ENCODE measurements at regions not wholly inside any gene's neighbourhood (a gene's known extent, or its start where the extent isn't known, plus 50 kb on each side); places are given as distances from the start of the nearest gene placed in this dataset.

DNA sequence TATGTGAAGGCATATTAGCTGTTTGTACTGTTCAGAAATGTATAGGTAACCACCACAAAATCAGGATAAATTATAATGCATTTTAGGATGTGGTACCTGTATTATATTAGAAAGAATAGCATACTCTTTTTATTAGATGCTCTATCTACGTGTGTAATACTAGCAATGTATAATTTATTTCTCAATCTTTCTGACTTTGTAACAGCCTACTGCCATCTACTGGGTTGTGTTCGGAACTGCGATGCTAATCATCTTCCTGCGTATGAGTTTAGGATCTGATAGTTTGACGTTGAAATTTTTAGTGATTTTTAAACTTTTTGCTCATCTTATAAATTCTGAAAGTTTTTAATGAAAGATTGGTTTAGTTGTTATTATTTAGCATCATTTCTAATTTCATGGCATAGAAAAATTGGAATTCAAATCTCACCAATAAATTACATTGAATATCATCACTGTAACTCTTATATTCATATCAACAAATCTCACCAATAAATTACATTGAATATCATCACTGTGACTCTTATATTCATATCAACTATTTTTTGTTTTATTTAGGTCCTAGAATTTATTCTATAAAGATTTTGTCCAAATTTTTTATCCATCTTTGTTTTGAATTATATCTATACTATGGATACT, 322.7 kb upstream of the ZNF717 start:
- Histone ChIP-seq H3K27me3 (no peaks in the 10 kb centered on the region), H3K4me1 (no peaks in the 10 kb centered on the region), H3K4me3 (no peak overlapping the region), H3K27ac (no peak overlapping the region), H3K36me3 (no peaks in the 10 kb centered on the region), H3K9me3 (no peaks in the 10 kb centered on the region)
- TF ChIP-seq, protein P1, sequence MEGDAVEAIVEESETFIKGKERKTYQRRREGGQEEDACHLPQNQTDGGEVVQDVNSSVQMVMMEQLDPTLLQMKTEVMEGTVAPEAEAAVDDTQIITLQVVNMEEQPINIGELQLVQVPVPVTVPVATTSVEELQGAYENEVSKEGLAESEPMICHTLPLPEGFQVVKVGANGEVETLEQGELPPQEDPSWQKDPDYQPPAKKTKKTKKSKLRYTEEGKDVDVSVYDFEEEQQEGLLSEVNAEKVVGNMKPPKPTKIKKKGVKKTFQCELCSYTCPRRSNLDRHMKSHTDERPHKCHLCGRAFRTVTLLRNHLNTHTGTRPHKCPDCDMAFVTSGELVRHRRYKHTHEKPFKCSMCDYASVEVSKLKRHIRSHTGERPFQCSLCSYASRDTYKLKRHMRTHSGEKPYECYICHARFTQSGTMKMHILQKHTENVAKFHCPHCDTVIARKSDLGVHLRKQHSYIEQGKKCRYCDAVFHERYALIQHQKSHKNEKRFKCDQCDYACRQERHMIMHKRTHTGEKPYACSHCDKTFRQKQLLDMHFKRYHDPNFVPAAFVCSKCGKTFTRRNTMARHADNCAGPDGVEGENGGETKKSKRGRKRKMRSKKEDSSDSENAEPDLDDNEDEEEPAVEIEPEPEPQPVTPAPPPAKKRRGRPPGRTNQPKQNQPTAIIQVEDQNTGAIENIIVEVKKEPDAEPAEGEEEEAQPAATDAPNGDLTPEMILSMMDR (IDR thresholded peaks at IDR 0.05) = peak in 2 of 3 donors; percentile 16 to 33
- no peak for TF ChIP-seq POLR2AphosphoS5 (IDR thresholded peaks at IDR 0.05)
- DNase-seq (ENCODE audit: low spot score in 2 of 2) = no peak
- intact Hi-C loops (cut with DNase I; ENCODE audit: low total_unique reads) = no loop called here

DNA sequence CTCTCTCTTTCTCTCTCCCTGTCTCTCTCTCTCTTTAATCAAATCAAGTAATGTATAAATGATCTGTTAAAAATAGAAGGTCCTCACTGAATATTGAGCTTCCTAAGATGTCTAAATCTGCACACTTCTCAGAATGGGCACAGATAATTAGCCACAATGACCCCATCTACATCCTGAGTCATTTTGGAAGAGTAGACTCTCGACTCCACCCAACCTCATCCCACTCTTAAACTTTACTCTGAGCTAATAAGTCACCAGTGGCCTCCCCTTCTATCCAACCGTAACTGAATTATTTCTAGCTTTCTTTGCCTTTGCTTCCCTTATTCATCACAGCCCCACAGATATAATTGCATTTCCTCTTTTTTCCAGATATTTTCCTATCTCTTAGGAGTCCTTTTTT, 326.5 kb upstream of the ZNF717 start:
- no peaks in the 10 kb centered on the region for H3K36me3 ChIP-seq
- TF ChIP-seq, protein P1 (IDR thresholded peaks at IDR 0.05) = no peak
- TF ChIP-seq POLR2AphosphoS5 (IDR thresholded peaks at IDR 0.05) = no peak
- no peak for TF ChIP-seq POLR2A (IDR thresholded peaks at IDR 0.05)
- no peaks in the 10 kb centered on the region for H3K27me3 ChIP-seq
- H3K4me3 ChIP-seq = no peak overlapping the region
- intact Hi-C loops (cut with DNase I; ENCODE audit: low total_unique reads) = no loop called here
- H3K4me1 ChIP-seq = no peaks in the 10 kb centered on the region
- no peak overlapping the region for H3K27ac ChIP-seq
- no peaks in the 10 kb centered on the region for H3K9me3 ChIP-seq
- DNase-seq (ENCODE audit: low spot score in 2 of 2) = no peak

DNA sequence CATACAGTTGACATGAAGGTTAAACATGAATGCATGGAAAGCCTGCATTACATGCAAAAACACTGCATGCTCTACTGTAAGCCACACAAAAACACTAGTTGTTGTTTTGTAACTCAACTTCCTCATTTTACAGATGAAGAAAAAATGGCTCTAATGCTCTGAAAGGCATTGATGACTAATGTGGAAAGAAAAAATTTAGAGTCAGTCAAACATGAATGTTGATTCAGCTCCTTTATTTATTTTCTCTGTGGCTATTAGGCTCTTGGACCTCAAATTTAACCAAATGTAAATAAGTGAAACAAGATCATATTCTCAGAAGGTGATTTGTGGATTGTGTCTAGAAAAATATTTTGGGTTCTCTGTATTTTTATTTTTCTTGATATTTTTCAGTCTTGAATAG, 336.7 kb upstream of the ZNF717 start:
- Histone ChIP-seq H3K27me3 (no peaks in the 10 kb centered on the region), H3K9me3 (no peaks in the 10 kb centered on the region), H3K4me1 (no peaks in the 10 kb centered on the region), H3K36me3 (no peaks in the 10 kb centered on the region), H3K4me3 (no peak overlapping the region), H3K27ac (no peak overlapping the region)
- TF ChIP-seq POLR2A (IDR thresholded peaks at IDR 0.05) (no peak), POLR2AphosphoS5 (IDR thresholded peaks at IDR 0.05) (no peak)
- TF ChIP-seq, protein P1 (IDR thresholded peaks at IDR 0.05) = no peak
- DNase-seq (ENCODE audit: low spot score in 2 of 2) = no peak
- intact Hi-C loops (cut with DNase I; ENCODE audit: low total_unique reads) = no loop called here

DNA sequence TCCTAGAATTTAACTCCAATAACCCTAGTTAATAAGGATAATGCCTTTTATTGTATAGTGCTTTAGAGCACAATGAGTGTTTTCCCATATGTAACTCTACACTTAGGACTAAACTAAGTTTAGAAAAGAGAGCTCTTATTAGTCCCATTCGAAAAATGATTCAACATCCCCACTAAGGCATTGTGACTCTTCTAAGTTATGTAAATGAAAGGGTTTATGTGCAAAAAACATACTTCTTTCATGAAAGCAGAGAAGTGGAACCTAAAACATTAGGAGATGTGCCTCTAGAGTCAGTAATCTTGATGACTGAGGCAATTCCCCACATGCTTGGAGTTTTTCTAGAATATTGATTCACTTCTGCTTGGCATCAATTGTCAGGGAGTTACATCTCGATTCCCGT, 344.1 kb upstream of the ZNF717 start:
- Histone ChIP-seq H3K27ac (no peak overlapping the region), H3K9me3 (no peaks in the 10 kb centered on the region), H3K36me3 (no peaks in the 10 kb centered on the region), H3K4me3 (no peak overlapping the region), H3K27me3 (no peaks in the 10 kb centered on the region), H3K4me1 (no peaks in the 10 kb centered on the region)
- no peak for DNase-seq (ENCODE audit: low spot score in 2 of 2)
- intact Hi-C loops (cut with DNase I; ENCODE audit: low total_unique reads) = no loop called here
- TF ChIP-seq POLR2A (IDR thresholded peaks at IDR 0.05) (no peak), POLR2AphosphoS5 (IDR thresholded peaks at IDR 0.05) (no peak)
- TF ChIP-seq, protein P1 (IDR thresholded peaks at IDR 0.05) = no peak

DNA sequence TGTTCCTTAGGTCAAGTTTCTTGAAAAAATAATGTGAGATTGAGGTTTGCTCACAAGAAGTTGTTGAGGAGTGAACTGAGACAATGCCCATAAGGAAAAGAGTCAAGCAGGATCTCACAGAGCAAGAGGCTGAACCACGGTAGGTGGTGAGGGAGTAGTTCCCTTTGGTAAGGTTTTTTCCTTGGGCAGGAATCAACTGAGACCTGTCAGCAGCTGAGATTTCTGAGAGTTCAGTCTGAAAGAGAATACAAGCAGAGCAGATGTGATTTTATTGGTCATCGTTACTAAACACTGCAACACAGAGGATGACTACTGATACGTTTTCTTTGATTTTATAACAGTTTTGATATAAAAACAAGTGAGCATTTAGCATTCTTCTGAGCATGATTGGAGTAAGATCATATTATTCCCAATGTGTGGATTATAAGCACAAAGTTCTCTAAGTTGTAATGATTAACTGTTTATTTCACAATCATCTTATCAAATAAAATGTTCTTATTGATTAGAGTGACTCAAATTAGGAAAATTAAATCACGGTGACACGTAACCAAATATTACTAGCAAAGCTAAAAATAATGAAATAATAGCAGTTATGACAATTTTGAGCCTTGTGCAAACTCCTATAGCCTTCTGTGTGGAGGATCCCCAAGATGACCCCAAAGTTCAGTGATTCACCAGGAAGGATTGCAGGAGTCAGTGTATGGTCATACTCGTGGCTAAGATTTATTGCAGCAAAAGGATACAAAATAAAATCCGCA, 346.2 kb upstream of the ZNF717 start:
- Histone ChIP-seq H3K27me3 (no peaks in the 10 kb centered on the region), H3K36me3 (no peaks in the 10 kb centered on the region), H3K9me3 (no peaks in the 10 kb centered on the region), H3K27ac (no peak overlapping the region), H3K4me3 (no peak overlapping the region), H3K4me1 (no peaks in the 10 kb centered on the region)
- DNase-seq (ENCODE audit: low spot score in 2 of 2) = no peak
- TF ChIP-seq POLR2AphosphoS5 (IDR thresholded peaks at IDR 0.05) (no peak), POLR2A (IDR thresholded peaks at IDR 0.05) (no peak)
- TF ChIP-seq, protein P1 (IDR thresholded peaks at IDR 0.05) = no peak
- intact Hi-C loops (cut with DNase I; ENCODE audit: low total_unique reads) = no loop called here

Measured in breast epithelium (tissue), 4 donors.